H1 (cell line): ENCODE measurements at regions not wholly inside any gene's neighbourhood (a gene's known extent, or its start where the extent isn't known, plus 50 kb on each side); places are given as distances from the start of the nearest gene placed in this dataset.

ENCODE experiments used
- CTCF ChIA-PET: fragments of 300-600 bp; sonication (Branson Sonifier 250); formaldehyde crosslinking; loops from one replicate; lab custom pipeline; 2021; ENCODE audit not compliant: partially characterized antibody; lab: Charles Lee
- POLR2A ChIA-PET: fragments of 300-600 bp; sonication (Branson Sonifier 250); formaldehyde crosslinking; loops from one replicate; lab custom pipeline; 2021; ENCODE audit warnings: inconsistent platforms; ENCODE audit not compliant: partially characterized antibody; lab: Charles Lee
- DNase-seq, 2 experiments: peaks; one replicate each; pipeline versions ENCODE4 v3.0.0 to v3.0.0-alpha.2; 2010 to 2022; ENCODE audit warnings: low spot score in 2 of 2, low read depth in 1 of 2, mixed read lengths in 1 of 2
- FAIRE-seq: peaks from 2 replicates; lab custom pipeline; 2011; peaks lifted over from hg19 to GRCh38; lab: Jason Lieb, UNC
- H2AFZ ChIP-seq: 2 replicates; pipeline ENCODE4 v1.8.1; 2012; ENCODE audit warnings: low read length, inconsistent platforms
- H2AK5ac ChIP-seq: 2 replicates; pipeline ENCODE4 v1.6.1; 2013; ENCODE audit warnings: low read depth, low read length
- H2BK120ac ChIP-seq: replicated peaks from 2 replicates; pipeline ENCODE3; 2013; ENCODE audit warnings: low read depth, low read length, inconsistent platforms
- H2BK12ac ChIP-seq: 2 replicates; pipeline ENCODE4 v1.6.1; 2013; ENCODE audit warnings: low read depth, low read length
- H2BK15ac ChIP-seq: 2 replicates; pipeline ENCODE4 v1.6.1; 2013; ENCODE audit warnings: low read length
- H2BK20ac ChIP-seq: 2 replicates; pipeline ENCODE4 v1.6.1; 2013; ENCODE audit warnings: low read length
- H2BK5ac ChIP-seq: 2 replicates; pipeline ENCODE4 v1.6.1; 2013; ENCODE audit warnings: low read depth, low read length
- H3K14ac ChIP-seq: 2 replicates; pipeline ENCODE4 v1.6.1; 2013; ENCODE audit warnings: inconsistent platforms; ENCODE audit not compliant: insufficient read length
- H3K18ac ChIP-seq: 2 replicates; pipeline ENCODE4 v1.6.1; 2013; ENCODE audit warnings: low read length; ENCODE audit errors: extremely low read depth
- H3K23ac ChIP-seq: 2 replicates; pipeline ENCODE4 v1.6.1; 2013; ENCODE audit warnings: inconsistent platforms; ENCODE audit not compliant: insufficient read length
- H3K23me2 ChIP-seq: 2 replicates; pipeline ENCODE4 v1.6.1; 2013; ENCODE audit warnings: low read depth, low read length
- H3K27ac ChIP-seq: 2 replicates; pipeline ENCODE4 v1.6.1; 2011; ENCODE audit warnings: low read depth, low read length, inconsistent platforms
- H3K27me3 ChIP-seq, 4 experiments: replicated peaks in 1 of 4; 1 replicate in 1 of 4; 2 replicates in 3 of 4; pipeline versions ENCODE4 v1.6.1 to v1.8.1; 2011 to 2013; ENCODE audit warnings: low read length in 3 of 4, mild to moderate bottlenecking in 3 of 4, inconsistent platforms in 2 of 4, mixed read lengths in 2 of 4, moderate library complexity in 1 of 4; ENCODE audit not compliant: control insufficient read depth in 3 of 4, insufficient read depth in 3 of 4; ENCODE audit errors: extremely low read depth in 1 of 4
- H3K36me3 ChIP-seq, 4 experiments: 2 replicates each; pipeline versions ENCODE4 v1.6.1 to v1.8.1; 2011 to 2013; ENCODE audit warnings: mild to moderate bottlenecking in 4 of 4, low read length in 3 of 4, moderate library complexity in 2 of 4, control low read depth in 1 of 4, inconsistent platforms in 1 of 4; ENCODE audit not compliant: insufficient read depth in 4 of 4, control insufficient read depth in 2 of 4
- H3K4ac ChIP-seq: replicated peaks from 2 replicates; pipeline ENCODE3; 2013; ENCODE audit warnings: low read length, low read depth, mixed read lengths, inconsistent platforms; ENCODE audit not compliant: insufficient read length
- H3K4me1 ChIP-seq, 4 experiments: replicated peaks in 1 of 4; 1 replicate in 1 of 4; 2 replicates in 3 of 4; pipeline versions ENCODE4 v1.6.1 to v1.8.1; 2011 to 2013; ENCODE audit warnings: low read length in 3 of 4, inconsistent platforms in 2 of 4, mixed read lengths in 1 of 4; ENCODE audit not compliant: insufficient read depth in 4 of 4, control insufficient read depth in 3 of 4
- H3K4me2 ChIP-seq, 2 experiments: 2 replicates each; pipeline versions ENCODE4 v1.6.1 to v1.8.1; 2011 to 2013; ENCODE audit warnings: low read depth in 2 of 2, low read length in 2 of 2, control low read depth in 1 of 2, inconsistent platforms in 1 of 2, mild to moderate bottlenecking in 1 of 2; ENCODE audit not compliant: insufficient read depth in 1 of 2
- H3K4me3 ChIP-seq, 4 experiments: fragments of 200-600, 300-600 bp in 1 of 4; sonication (generic), shearing (Covaris generic), sonication (Bioruptor Twin) in 1 of 4; 2 replicates each; pipeline versions ENCODE4 v1.5.1 to v1.8.1; 2011 to 2016; ENCODE audit warnings: low read length in 4 of 4, low read depth in 3 of 4, control low read depth in 2 of 4, inconsistent platforms in 2 of 4, mild to moderate bottlenecking in 2 of 4, mixed read lengths in 1 of 4, moderate library complexity in 1 of 4; ENCODE audit not compliant: insufficient read depth in 2 of 4; ENCODE audit errors: extremely low read depth in 1 of 4
- H3K56ac ChIP-seq: replicated peaks from 2 replicates; pipeline ENCODE3; 2013; ENCODE audit warnings: low read depth, mild to moderate bottlenecking, mixed read lengths, low read length, inconsistent platforms; ENCODE audit not compliant: insufficient read length
- H3K79me1 ChIP-seq: 2 replicates; pipeline ENCODE4 v1.6.1; 2013; ENCODE audit warnings: low read depth, low read length, control low read depth
- H3K79me2 ChIP-seq, 2 experiments: 2 replicates each; pipeline versions ENCODE4 v1.6.1 to v1.8.1; 2012 to 2013; ENCODE audit warnings: low read length in 2 of 2, mild to moderate bottlenecking in 2 of 2, inconsistent platforms in 1 of 2; ENCODE audit not compliant: insufficient read depth in 2 of 2, control insufficient read depth in 1 of 2
- H3K9ac ChIP-seq, 4 experiments: replicated peaks in 1 of 4; 1 replicate in 1 of 4; 2 replicates in 3 of 4; pipeline versions ENCODE4 v1.6.1 to v1.8.1; 2011 to 2013; ENCODE audit warnings: low read depth in 3 of 4, low read length in 3 of 4, control low read depth in 2 of 4, mild to moderate bottlenecking in 2 of 4, moderate library complexity in 2 of 4, inconsistent platforms in 1 of 4; ENCODE audit errors: extremely low read depth in 1 of 4
- H3K9me3 ChIP-seq, 2 experiments: 2 replicates each; pipeline versions ENCODE4 v1.6.1 to v1.8.1; 2012 to 2013; ENCODE audit warnings: mild to moderate bottlenecking in 2 of 2, moderate library complexity in 2 of 2, control low read depth in 1 of 2, inconsistent platforms in 1 of 2, low read depth in 1 of 2, low read length in 1 of 2, mixed read lengths in 1 of 2; ENCODE audit not compliant: insufficient read depth in 2 of 2
- H4K20me1 ChIP-seq, 2 experiments: replicated peaks in 1 of 2; 2 replicates each; pipeline versions ENCODE3 to v1.8.1; 2011 to 2013; ENCODE audit warnings: inconsistent platforms in 2 of 2, low read length in 2 of 2, mild to moderate bottlenecking in 1 of 2; ENCODE audit not compliant: insufficient read depth in 2 of 2, control insufficient read depth in 1 of 2
- H4K5ac ChIP-seq: 2 replicates; pipeline ENCODE4 v1.6.1; 2013; ENCODE audit warnings: low read length, low read depth, mixed read lengths, inconsistent platforms; ENCODE audit not compliant: insufficient read length
- H4K8ac ChIP-seq: 2 replicates; pipeline ENCODE4 v1.8.0; 2013; ENCODE audit warnings: mild to moderate bottlenecking, moderate library complexity, low read length, inconsistent platforms; ENCODE audit not compliant: insufficient read depth; ENCODE audit errors: extremely low read depth
- H4K91ac ChIP-seq: replicated peaks from 2 replicates; pipeline ENCODE3; 2013; ENCODE audit warnings: low read length, mixed read lengths, inconsistent platforms; ENCODE audit not compliant: insufficient read length
- BCL11A ChIP-seq, 2 experiments: IDR thresholded peaks; one replicate each; pipeline ENCODE4 v1.6.1; 2011; ENCODE audit warnings: low read depth in 2 of 2, low read length in 2 of 2, mild to moderate bottlenecking in 2 of 2
- CBX5 ChIP-seq: fragments of 300-800, 300-1000 bp; sonication (generic); IDR thresholded peaks from 2 replicates; pipeline ENCODE4 v1.7.1; 2016; ENCODE audit warnings: antibody characterized with exemption, low read length, low read depth
- CEBPB ChIP-seq: IDR thresholded peaks from 2 replicates; pipeline ENCODE4 v1.6.1; 2012; ENCODE audit warnings: low read depth, low read length
- EGR1 ChIP-seq: IDR thresholded peaks from 2 replicates; pipeline ENCODE4 v1.6.1; 2011; ENCODE audit warnings: low read depth, low read length, borderline replicate concordance
- HDAC2 ChIP-seq, 2 experiments: fragments of 300-600 bp in 1 of 2; sonication (generic) in 1 of 2; IDR thresholded peaks; 2 replicates each; pipeline ENCODE4 v1.6.1; 2011 to 2012; ENCODE audit warnings: low read depth in 2 of 2, low read length in 2 of 2, mild to moderate bottlenecking in 2 of 2, moderate library complexity in 2 of 2, borderline replicate concordance in 1 of 2, inconsistent platforms in 1 of 2
- JUND ChIP-seq: IDR thresholded peaks from 2 replicates; pipeline ENCODE4 v1.6.1; 2011; ENCODE audit warnings: mild to moderate bottlenecking, improper control_type of control experiment, low read length
- KDM1A ChIP-seq: fragments of 200-600, 300-600 bp; sonication (generic); IDR thresholded peaks from 2 replicates; pipeline ENCODE4 v1.7.1; 2016; ENCODE audit warnings: mild to moderate bottlenecking, low read length, borderline replicate concordance
- KDM5A ChIP-seq: fragments of 200-600 bp; IDR thresholded peaks from 2 replicates; pipeline ENCODE4 v1.7.1; 2012; ENCODE audit warnings: mild to moderate bottlenecking, low read length, inconsistent platforms, mixed read lengths
- NANOG ChIP-seq: IDR thresholded peaks from 2 replicates; pipeline ENCODE4 v1.6.1; 2011; ENCODE audit warnings: low read length, low read depth, mild to moderate bottlenecking, inconsistent platforms; ENCODE audit not compliant: insufficient read depth, poor library complexity, severe bottlenecking
- RAD21 ChIP-seq, 2 experiments: IDR thresholded peaks in 1 of 2; conservative IDR thresholded peaks in 1 of 2; 2 replicates each; pipeline ENCODE4 v1.6.1; 2011; ENCODE audit warnings: low read depth in 2 of 2, low read length in 2 of 2, improper control_type of control experiment in 1 of 2, inconsistent platforms in 1 of 2, mild to moderate bottlenecking in 1 of 2, moderate library complexity in 1 of 2
- SRF ChIP-seq: IDR thresholded peaks from 2 replicates; pipeline ENCODE4 v1.6.1; 2011; ENCODE audit warnings: mild to moderate bottlenecking, low read depth, low read length, moderate library complexity
- TAF1 ChIP-seq: IDR thresholded peaks from 2 replicates; pipeline ENCODE4 v1.6.1; 2011; ENCODE audit warnings: mild to moderate bottlenecking, low read depth, low read length
- YY1 ChIP-seq: IDR thresholded peaks from 2 replicates; pipeline ENCODE4 v1.6.1; 2011; ENCODE audit warnings: low read depth, mild to moderate bottlenecking, low read length
- WGBS, 2 experiments: shearing (Covaris generic) in 1 of 2; methylation state at CpG; one replicate each; pipeline versions ENCODE4 v1.1.6 to v1.1.7; 2013 to 2015; ENCODE audit warnings: low lambda C conversion rate in 2 of 2, mixed read lengths in 2 of 2, inconsistent platforms in 1 of 2, low coverage in 1 of 2, missing lambda C conversion rate in 1 of 2; ENCODE audit not compliant: insufficient replicate concordance in 2 of 2, insufficient coverage in 1 of 2, insufficient read length in 1 of 2; ENCODE audit errors: extremely low coverage in 1 of 2, missing lambda C conversion rate in 1 of 2; 5-methylcytosine and 5-hydroxymethylcytosine counted together
- TF ChIP-seq, protein P1 (sequence below): IDR thresholded peaks from 2 replicates; pipeline ENCODE4 v1.6.1; 2011; ENCODE audit warnings: low read depth, mild to moderate bottlenecking, low read length; ENCODE audit not compliant: insufficient read depth

DNA sequence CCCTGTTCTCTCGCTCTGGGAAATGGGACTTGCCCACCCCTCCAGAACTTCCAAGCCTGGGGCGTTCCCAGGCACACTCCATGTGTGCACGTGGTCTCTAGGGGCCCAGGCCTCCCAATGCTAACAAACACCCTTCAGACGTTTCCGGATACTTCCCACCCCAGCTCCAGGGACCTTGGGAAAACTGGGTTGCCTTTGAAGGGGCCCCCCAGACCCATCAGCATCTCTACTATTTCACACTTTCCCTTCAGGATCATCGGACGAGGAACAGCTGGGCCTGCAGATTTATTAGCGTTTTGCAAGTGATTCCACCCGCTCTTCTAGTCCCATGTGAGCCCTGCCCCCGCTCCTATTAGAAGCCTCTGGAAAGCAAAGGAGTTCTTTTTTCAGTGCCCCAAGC, 63.2 kb downstream of the MAGEF1 start:
- H3K79me2 ChIP-seq = no peaks in the 10 kb centered on the region
- TF ChIP-seq CEBPB (no peak), HDAC2 (IDR thresholded peaks at IDR 0.05; ENCODE audit: borderline replicate concordance in 1 of 2, low read depth in 2 of 2, low read length in 2 of 2) (no peak), TAF1 (no peak), CBX5 (no peak), RAD21 (IDR thresholded peaks at IDR 0.05 in 1 of 2, conservative IDR thresholded peaks at IDR 0.05 in 1 of 2; ENCODE audit: low read depth in 2 of 2, low read length in 2 of 2) (no peak), BCL11A (IDR thresholded peaks at IDR 0.05; ENCODE audit: low read depth in 2 of 2, low read length in 2 of 2) (no peak), KDM5A (no peak), EGR1 (no peak), NANOG (no peak), SRF (no peak), KDM1A (no peak), YY1 (no peak), JUND (no peak)
- TF ChIP-seq, protein P1, sequence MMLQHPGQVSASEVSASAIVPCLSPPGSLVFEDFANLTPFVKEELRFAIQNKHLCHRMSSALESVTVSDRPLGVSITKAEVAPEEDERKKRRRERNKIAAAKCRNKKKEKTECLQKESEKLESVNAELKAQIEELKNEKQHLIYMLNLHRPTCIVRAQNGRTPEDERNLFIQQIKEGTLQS = no peak

More for the DNA sequence above, 63.2 kb downstream of the MAGEF1 start:
- Histone ChIP-seq H2BK12ac (no peak overlapping the region), H2BK20ac (no peak overlapping the region), H3K4me3 (no peak overlapping the region), H3K36me3 (no peaks in the 10 kb centered on the region), H3K23ac (no peak overlapping the region), H3K14ac (no peak overlapping the region), H2BK120ac (no peak overlapping the region), H3K4me1 (peaks cover 0 to 6% (median 3%) of the 10 kb centered on the region in 4 experiments; a peak in 4 of 7 replicates), H3K56ac (no peak overlapping the region), H2BK5ac (no peak overlapping the region), H4K5ac (no peak overlapping the region), H3K4ac (no peak overlapping the region), H4K91ac (no peak overlapping the region), H4K8ac (no peak overlapping the region), H3K23me2 (no peaks in the 10 kb centered on the region), H2AK5ac (no peak overlapping the region), H4K20me1 (no peaks in the 10 kb centered on the region), H3K9ac (no peak overlapping the region), H3K27ac (no peak overlapping the region), H3K79me1 (no peaks in the 10 kb centered on the region), H3K4me2 (no peak overlapping the region), H3K27me3 (no peaks in the 10 kb centered on the region), H3K18ac (no peak overlapping the region), H3K9me3 (no peaks in the 10 kb centered on the region), H2BK15ac (no peak overlapping the region), H2AFZ (no peak overlapping the region)
- no peak for FAIRE-seq
- 82% methylated on average over 10 of the region's 10 CpGs; no CpG with 5 or more reads in 1 of the 2 experiments for WGBS, 2 experiments
- POLR2A ChIA-PET = interaction anchor here (1.0 kb wide), 1 partner anchor 18 kb away, joined by 3 read pairs; no protein-coding TSS in a partner anchor
- DNase-seq = no peak
- CTCF ChIA-PET = interaction anchor here (1.0 to 1.1 kb wide), 3 partner anchors 9 to 88 kb away, joined by 3 to 4 read pairs (median 3); partner anchors contain the start of gene EPHB3
